Gastrocnemius medialis (tissue), 4 donors: ENCODE measurements at regions not wholly inside any gene's neighbourhood (a gene's known extent, or its start where the extent isn't known, plus 50 kb on each side); places are given as distances from the start of the nearest gene placed in this dataset.

Source experiments
- CTCF ChIP-seq, 5 experiments: fragments of 450-650 bp in 3 of 5; fragments of 200-600 bp in 2 of 5; sonication (generic) in 2 of 5; IDR thresholded peaks in 4 of 5; conservative IDR thresholded peaks in 1 of 5; 1 replicate in 4 of 5; 2 replicates in 1 of 5; pipeline ENCODE4 v1.5.1; 2016 to 2019; ENCODE audit warnings: antibody characterized with exemption in 5 of 5, mild to moderate bottlenecking in 3 of 5, moderate library complexity in 3 of 5
- POLR2A ChIP-seq, 2 donors: fragments of 450-650 bp; IDR thresholded peaks; one replicate each; pipeline ENCODE4 v1.6.1; 2017; ENCODE audit warnings: antibody characterized with exemption in 2 of 2, mild to moderate bottlenecking in 2 of 2, moderate library complexity in 2 of 2

- TF ChIP-seq CTCF (IDR thresholded peaks at IDR 0.05 in 4 of 5, conservative IDR thresholded peaks at IDR 0.05 in 1 of 5) = no peak
- TF ChIP-seq POLR2A (IDR thresholded peaks at IDR 0.05) = no peak
Observed at GRCh38 chr1:4064150-4064889, 164.2 kb upstream of the C1orf174 start.
